Effector memory CD8-positive, alpha-beta T cell (primary cell): ENCODE measurements at regions not wholly inside any gene's neighbourhood (a gene's known extent, or its start where the extent isn't known, plus 50 kb on each side); places are given as distances from the start of the nearest gene placed in this dataset.

Experiments used
- ATAC-seq: fragments of 150-1000 bp; cut with Tn5 transposase; replicated peaks from 2 replicates; pipeline ENCODE4 v1.10.0; 2021; ENCODE audit warnings: mild to moderate bottlenecking, moderate library complexity
- DNase-seq, 3 experiments: peaks; one replicate each; pipeline ENCODE4 v3.0.0; 2021
- H3K27ac Mint-ChIP-seq, 2 donors: one replicate each; pipeline ENCODE4 v1.8.0; 2022; ENCODE audit warnings: mild to moderate bottlenecking in 2 of 2, mixed read lengths in 2 of 2, moderate library complexity in 2 of 2
- H3K27me3 Mint-ChIP-seq, 2 donors: one replicate each; pipeline ENCODE4 v1.8.0; 2022; ENCODE audit warnings: mixed read lengths in 2 of 2
- H3K36me3 Mint-ChIP-seq: one replicate; pipeline ENCODE4 v1.8.0; 2022; ENCODE audit warnings: mild to moderate bottlenecking, moderate library complexity, mixed read lengths; ENCODE audit not compliant: insufficient read depth
- H3K4me1 Mint-ChIP-seq, 2 donors: one replicate each; pipeline ENCODE4 v1.8.0; 2022; ENCODE audit warnings: low read depth in 2 of 2, mixed read lengths in 2 of 2
- H3K4me3 Mint-ChIP-seq, 2 donors: one replicate each; pipeline ENCODE4 v1.8.0; 2022; ENCODE audit warnings: mild to moderate bottlenecking in 2 of 2, mixed read lengths in 2 of 2, moderate library complexity in 2 of 2
- H3K9me3 Mint-ChIP-seq, 2 donors: one replicate each; pipeline ENCODE4 v1.8.0; 2022; ENCODE audit warnings: mixed read lengths in 2 of 2

GRCh38 chr4:28723371-28723770 is 1862.7 kb downstream of the STIM2 start:
- Mint-ChIP-seq H3K4me1 (no peaks in the 10 kb centered on the region), H3K4me3 (no peak overlapping the region), H3K9me3 (peaks cover 0 to 5% of the 10 kb centered on the region in 2 donors), H3K36me3 (no peaks in the 10 kb centered on the region), H3K27ac (no peak overlapping the region), H3K27me3 (no peaks in the 10 kb centered on the region)
- DNase-seq, result no peak
- ATAC-seq, result no peak

- no peak overlapping the region for H3K27ac Mint-ChIP-seq
- peaks cover 0 to 5% of the 10 kb centered on the region in 2 donors for H3K9me3 Mint-ChIP-seq
- no peak for DNase-seq
- ATAC-seq, result no peak
- no peaks in the 10 kb centered on the region for H3K27me3 Mint-ChIP-seq
- no peaks in the 10 kb centered on the region for H3K4me1 Mint-ChIP-seq
- no peak overlapping the region for H3K4me3 Mint-ChIP-seq
- H3K36me3 Mint-ChIP-seq, result no peaks in the 10 kb centered on the region
Measured at GRCh38 chr4:28724239-28724638, 1863.6 kb downstream of the STIM2 start.

- H3K9me3 Mint-ChIP-seq, result peaks cover 7 to 14% of the 10 kb centered on the region in 2 donors
- no peaks in the 10 kb centered on the region for H3K36me3 Mint-ChIP-seq
- no peaks in the 10 kb centered on the region for H3K4me1 Mint-ChIP-seq
- DNase-seq, result no peak
- no peak for ATAC-seq
- H3K27me3 Mint-ChIP-seq, result no peaks in the 10 kb centered on the region
- no peak overlapping the region for H3K4me3 Mint-ChIP-seq
- no peak overlapping the region for H3K27ac Mint-ChIP-seq
Measured at GRCh38 chr4:28730304-28730703, 1869.7 kb downstream of the STIM2 start.

- Mint-ChIP-seq H3K36me3 (no peaks in the 10 kb centered on the region), H3K4me3 (no peak overlapping the region), H3K27me3 (no peaks in the 10 kb centered on the region), H3K27ac (no peak overlapping the region), H3K9me3 (peaks cover 5 to 11% of the 10 kb centered on the region in 2 donors), H3K4me1 (no peaks in the 10 kb centered on the region)
- ATAC-seq (no peak), DNase-seq (no peak)
Measured at GRCh38 chr4:28744066-28744465, 1883.4 kb downstream of the STIM2 start.

GRCh38 chr4:28754376-28754775 is 1893.7 kb downstream of the STIM2 start:
- ATAC-seq (no peak), DNase-seq (no peak)
- peaks cover 0 to 6% of the 10 kb centered on the region in 2 donors for H3K9me3 Mint-ChIP-seq
- H3K4me3 Mint-ChIP-seq, result no peak overlapping the region
- no peaks in the 10 kb centered on the region for H3K4me1 Mint-ChIP-seq
- no peaks in the 10 kb centered on the region for H3K36me3 Mint-ChIP-seq
- no peaks in the 10 kb centered on the region for H3K27me3 Mint-ChIP-seq
- no peak overlapping the region for H3K27ac Mint-ChIP-seq

- no peak for ATAC-seq
- Mint-ChIP-seq H3K27me3 (no peaks in the 10 kb centered on the region), H3K36me3 (no peaks in the 10 kb centered on the region), H3K4me3 (no peak overlapping the region), H3K9me3 (peaks cover 2 to 4% of the 10 kb centered on the region in 2 donors), H3K27ac (no peak overlapping the region), H3K4me1 (no peaks in the 10 kb centered on the region)
- no peak for DNase-seq
Measured at GRCh38 chr4:28755081-28755480, 1894.4 kb downstream of the STIM2 start.

- H3K27ac Mint-ChIP-seq, result no peak overlapping the region
- no peaks in the 10 kb centered on the region for H3K4me1 Mint-ChIP-seq
- peaks cover 2 to 11% of the 10 kb centered on the region in 2 donors for H3K9me3 Mint-ChIP-seq
- no peak overlapping the region for H3K4me3 Mint-ChIP-seq
- no peaks in the 10 kb centered on the region for H3K27me3 Mint-ChIP-seq
- ATAC-seq (no peak), DNase-seq (no peak)
- H3K36me3 Mint-ChIP-seq, result no peaks in the 10 kb centered on the region
Measured at GRCh38 chr4:28759064-28759463, 1898.4 kb downstream of the STIM2 start.

GRCh38 chr4:28760003-28760402 is 1899.4 kb downstream of the STIM2 start:
- no peaks in the 10 kb centered on the region for H3K27me3 Mint-ChIP-seq
- H3K27ac Mint-ChIP-seq, result no peak overlapping the region
- H3K9me3 Mint-ChIP-seq, result peaks cover 2 to 11% of the 10 kb centered on the region in 2 donors
- no peak for DNase-seq
- H3K4me3 Mint-ChIP-seq, result no peak overlapping the region
- H3K36me3 Mint-ChIP-seq, result no peaks in the 10 kb centered on the region
- no peak for ATAC-seq
- no peaks in the 10 kb centered on the region for H3K4me1 Mint-ChIP-seq

GRCh38 chr4:28772066-28772465 is 1911.4 kb downstream of the STIM2 start:
- peaks cover 10 to 11% of the 10 kb centered on the region in 2 donors for H3K9me3 Mint-ChIP-seq
- no peaks in the 10 kb centered on the region for H3K4me1 Mint-ChIP-seq
- H3K4me3 Mint-ChIP-seq, result no peak overlapping the region
- DNase-seq (no peak), ATAC-seq (no peak)
- no peak overlapping the region for H3K27ac Mint-ChIP-seq
- no peaks in the 10 kb centered on the region for H3K27me3 Mint-ChIP-seq
- H3K36me3 Mint-ChIP-seq, result no peaks in the 10 kb centered on the region

- H3K4me1 Mint-ChIP-seq, result no peaks in the 10 kb centered on the region
- DNase-seq (no peak), ATAC-seq (no peak)
- no peaks in the 10 kb centered on the region for H3K36me3 Mint-ChIP-seq
- H3K27ac Mint-ChIP-seq, result no peak overlapping the region
- no peaks in the 10 kb centered on the region for H3K27me3 Mint-ChIP-seq
- H3K9me3 Mint-ChIP-seq, result peaks cover 8 to 9% of the 10 kb centered on the region in 2 donors
- no peak overlapping the region for H3K4me3 Mint-ChIP-seq
Measured at GRCh38 chr4:28772788-28773187, 1912.1 kb downstream of the STIM2 start.

- no peaks in the 10 kb centered on the region for H3K27me3 Mint-ChIP-seq
- H3K4me1 Mint-ChIP-seq, result no peaks in the 10 kb centered on the region
- no peaks in the 10 kb centered on the region for H3K36me3 Mint-ChIP-seq
- no peak overlapping the region for H3K4me3 Mint-ChIP-seq
- ATAC-seq (no peak), DNase-seq (no peak)
- no peak overlapping the region for H3K27ac Mint-ChIP-seq
- H3K9me3 Mint-ChIP-seq, result peaks cover 6 to 9% of the 10 kb centered on the region in 2 donors
Measured at GRCh38 chr4:28774344-28774743, 1913.7 kb downstream of the STIM2 start.

GRCh38 chr4:28776004-28776403 is 1915.4 kb downstream of the STIM2 start:
- Mint-ChIP-seq H3K27me3 (no peaks in the 10 kb centered on the region), H3K9me3 (peaks cover 8 to 16% of the 10 kb centered on the region in 2 donors), H3K27ac (no peak overlapping the region), H3K4me3 (no peak overlapping the region), H3K36me3 (no peaks in the 10 kb centered on the region), H3K4me1 (no peaks in the 10 kb centered on the region)
- ATAC-seq (no peak), DNase-seq (no peak)

- DNase-seq, result no peak
- no peaks in the 10 kb centered on the region for H3K27me3 Mint-ChIP-seq
- no peak overlapping the region for H3K27ac Mint-ChIP-seq
- H3K4me1 Mint-ChIP-seq, result no peaks in the 10 kb centered on the region
- no peaks in the 10 kb centered on the region for H3K36me3 Mint-ChIP-seq
- no peak for ATAC-seq
- H3K4me3 Mint-ChIP-seq, result no peak overlapping the region
- peaks cover 2 to 7% of the 10 kb centered on the region in 2 donors for H3K9me3 Mint-ChIP-seq
Measured at GRCh38 chr4:28784188-28784587, 1923.5 kb downstream of the STIM2 start.

GRCh38 chr4:28787947-28788346 is 1927.3 kb downstream of the STIM2 start:
- Mint-ChIP-seq H3K4me3 (no peak overlapping the region), H3K9me3 (peaks cover 3 to 4% of the 10 kb centered on the region in 2 donors), H3K27me3 (no peaks in the 10 kb centered on the region), H3K4me1 (no peaks in the 10 kb centered on the region), H3K36me3 (no peaks in the 10 kb centered on the region), H3K27ac (no peak overlapping the region)
- no peak for DNase-seq
- ATAC-seq, result no peak

- ATAC-seq (no peak), DNase-seq (no peak)
- no peaks in the 10 kb centered on the region for H3K4me1 Mint-ChIP-seq
- H3K9me3 Mint-ChIP-seq, result peaks cover 3 to 7% of the 10 kb centered on the region in 2 donors
- no peaks in the 10 kb centered on the region for H3K36me3 Mint-ChIP-seq
- no peaks in the 10 kb centered on the region for H3K27me3 Mint-ChIP-seq
- H3K4me3 Mint-ChIP-seq, result no peak overlapping the region
- H3K27ac Mint-ChIP-seq, result no peak overlapping the region
Measured at GRCh38 chr4:28788929-28789490, 1928.4 kb downstream of the STIM2 start.
